Inferior parietal cortex (tissue), 1 donor: ENCODE measurements at regions not wholly inside any gene's neighbourhood (a gene's known extent, or its start where the extent isn't known, plus 50 kb on each side); places are given as distances from the start of the nearest gene placed in this dataset.
"Not testable (repeated sequence)": the region's sequence is repeated elsewhere in the genome, so short reads cannot be mapped to it uniquely, and the experiment has no call there.

ENCODE experiments used
- DNase-seq: peaks from one replicate; pipeline ENCODE4 v3.0.0-alpha.2; 2016; ENCODE audit errors: extremely low spot score

GRCh38 chr4:145295547-145295946 is 115.2 kb upstream of the OTUD4 start:
- no peak for DNase-seq

- no peak for DNase-seq
Measured at GRCh38 chr4:145295122-145295521, 114.7 kb upstream of the OTUD4 start.

GRCh38 chr4:145293658-145294057 is 113.3 kb upstream of the OTUD4 start:
- no peak for DNase-seq

- no peak for DNase-seq
Measured at GRCh38 chr4:145290955-145291354, 110.6 kb upstream of the OTUD4 start.

GRCh38 chr4:145289403-145290076 is 109.2 kb upstream of the OTUD4 start:
- no peak for DNase-seq

- DNase-seq, result no peak
Measured at GRCh38 chr4:145287351-145287750, 107.0 kb upstream of the OTUD4 start.

GRCh38 chr4:145285928-145286327 is 105.5 kb upstream of the OTUD4 start:
- no peak for DNase-seq

GRCh38 chr4:145283909-145284308 is 103.5 kb upstream of the OTUD4 start:
- DNase-seq, result no peak

- no peak for DNase-seq
Measured at GRCh38 chr4:145281951-145282350, 101.6 kb upstream of the OTUD4 start.

- DNase-seq, result no peak
Measured at GRCh38 chr4:145281224-145281623, 100.8 kb upstream of the OTUD4 start.

- no peak for DNase-seq
Measured at GRCh38 chr4:145280541-145280940, 100.2 kb upstream of the OTUD4 start.

GRCh38 chr4:145279122-145279960 is 99.0 kb upstream of the OTUD4 start:
- no peak for DNase-seq

- DNase-seq, result no peak
Measured at GRCh38 chr4:145278341-145279121, 98.1 kb upstream of the OTUD4 start.

GRCh38 chr4:145277011-145277410 is 96.6 kb upstream of the OTUD4 start:
- no peak for DNase-seq

- no peak for DNase-seq
Measured at GRCh38 chr4:145276050-145276449, 95.7 kb upstream of the OTUD4 start.

- no peak for DNase-seq
Measured at GRCh38 chr4:145271194-145271593, 90.8 kb upstream of the OTUD4 start.

- no peak for DNase-seq
Measured at GRCh38 chr4:145266881-145267280, 86.5 kb upstream of the OTUD4 start.

GRCh38 chr4:145260091-145260490 is 79.7 kb upstream of the OTUD4 start:
- no peak for DNase-seq

GRCh38 chr4:145255311-145255710 is 74.9 kb upstream of the OTUD4 start:
- not testable (repeated sequence) for DNase-seq

- DNase-seq, result no peak
Measured at GRCh38 chr4:145252190-145252589, 71.8 kb upstream of the OTUD4 start.

- no peak for DNase-seq
Measured at GRCh38 chr4:145251391-145251790, 71.0 kb upstream of the OTUD4 start.

- DNase-seq, result no peak
Measured at GRCh38 chr4:145248971-145249370, 68.6 kb upstream of the OTUD4 start.
